Naive thymus-derived CD4-positive, alpha-beta T cell (primary cell): ENCODE measurements at regions not wholly inside any gene's neighbourhood (a gene's known extent, or its start where the extent isn't known, plus 50 kb on each side); places are given as distances from the start of the nearest gene placed in this dataset.

ENCODE experiments used
- ATAC-seq: fragments of 150-1000 bp; cut with Tn5 transposase; 2 replicates; pipeline ENCODE4 v1.10.0; 2021; ENCODE audit warnings: mild to moderate bottlenecking, moderate library complexity
- CTCF ChIA-PET: fragments of 350-600 bp; sonication (Branson Sonifier 250); formaldehyde crosslinking; loops from one replicate; lab custom pipeline; 2021; ENCODE audit warnings: antibody characterized with exemption; lab: Charles Lee
- POLR2A ChIA-PET: fragments of 350-600 bp; sonication (Branson Sonifier 250); formaldehyde crosslinking; loops from one replicate; lab custom pipeline; 2021; ENCODE audit warnings: antibody characterized with exemption, inconsistent platforms; lab: Charles Lee
- DNase-seq, 9 donors: peaks; one replicate each; pipeline versions ENCODE4 v3.0.0 to v3.0.0-alpha.2; 2020 to 2022; ENCODE audit warnings: mixed read lengths in 1 of 9
- H3K27ac ChIP-seq: one replicate; pipeline ENCODE4 v1.7.0; 2013; ENCODE audit warnings: mild to moderate bottlenecking, low read depth, low read length, moderate library complexity
- H3K27me3 ChIP-seq, 2 donors: one replicate each; pipeline ENCODE4 v1.7.0; 2013; ENCODE audit warnings: low read length in 2 of 2, mild to moderate bottlenecking in 2 of 2, moderate library complexity in 2 of 2; ENCODE audit not compliant: control insufficient read depth in 2 of 2, insufficient read depth in 2 of 2
- H3K36me3 ChIP-seq, 3 experiments: 1 replicate in 2 of 3; 2 replicates in 1 of 3; pipeline ENCODE4 v1.7.0; 2013; ENCODE audit warnings: low read length in 3 of 3, mild to moderate bottlenecking in 3 of 3, moderate library complexity in 1 of 3; ENCODE audit not compliant: insufficient read depth in 3 of 3, control insufficient read depth in 2 of 3
- H3K4me1 ChIP-seq, 2 donors: one replicate each; pipeline ENCODE4 v1.7.0; 2013; ENCODE audit warnings: low read length in 2 of 2, mild to moderate bottlenecking in 2 of 2, moderate library complexity in 1 of 2; ENCODE audit not compliant: control insufficient read depth in 2 of 2, insufficient read depth in 2 of 2
- H3K4me3 ChIP-seq: 2 replicates; pipeline ENCODE4 v1.7.0; 2013; ENCODE audit warnings: mild to moderate bottlenecking, low read length
- H3K9me3 ChIP-seq, 3 experiments: 1 replicate in 2 of 3; 2 replicates in 1 of 3; pipeline ENCODE4 v1.7.0; 2013; ENCODE audit warnings: low read length in 3 of 3; ENCODE audit not compliant: control insufficient read depth in 2 of 3
- H3K27ac Mint-ChIP-seq, 9 donors: one replicate each; pipeline ENCODE4 v1.8.0; 2020 to 2022; ENCODE audit warnings: mixed read lengths in 9 of 9, mild to moderate bottlenecking in 8 of 9, moderate library complexity in 5 of 9, inconsistent platforms in 2 of 9
- H3K27me3 Mint-ChIP-seq, 5 donors: one replicate each; pipeline ENCODE4 v1.8.0; 2021 to 2022; ENCODE audit warnings: mixed read lengths in 5 of 5, mild to moderate bottlenecking in 1 of 5
- H3K36me3 Mint-ChIP-seq, 5 donors: one replicate each; pipeline ENCODE4 v1.8.0; 2020 to 2022; ENCODE audit warnings: mixed read lengths in 5 of 5, mild to moderate bottlenecking in 3 of 5, inconsistent platforms in 1 of 5
- H3K4me1 Mint-ChIP-seq, 7 donors: one replicate each; pipeline ENCODE4 v1.8.0; 2020 to 2022; ENCODE audit warnings: mixed read lengths in 7 of 7, mild to moderate bottlenecking in 3 of 7, inconsistent platforms in 1 of 7
- H3K4me3 Mint-ChIP-seq, 10 donors: one replicate each; pipeline ENCODE4 v1.8.0; 2020 to 2022; ENCODE audit warnings: mild to moderate bottlenecking in 10 of 10, mixed read lengths in 10 of 10, moderate library complexity in 6 of 10, inconsistent platforms in 2 of 10
- H3K9me3 Mint-ChIP-seq, 11 donors: one replicate each; pipeline ENCODE4 v1.8.0; 2020 to 2022; ENCODE audit warnings: mixed read lengths in 11 of 11, mild to moderate bottlenecking in 4 of 11, inconsistent platforms in 1 of 11, moderate library complexity in 1 of 11
- intact Hi-C, 2 donors: fragments of 100-400 bp; cut with micrococcal nuclease; formaldehyde crosslinking; loops; one replicate each; pipeline ENCODE4 v1.15.1; 2023

- H3K4me1 ChIP-seq = no peaks in the 10 kb centered on the region
- intact Hi-C loops = no loop called here
- Mint-ChIP-seq H3K27me3 (no peaks in the 10 kb centered on the region), H3K4me1 (no peaks in the 10 kb centered on the region), H3K9me3 (peaks cover 0 to 14% (median 0%) of the 10 kb centered on the region in 11 donors), H3K4me3 (no peak overlapping the region), H3K27ac (no peak overlapping the region), H3K36me3 (no peaks in the 10 kb centered on the region)
- H3K9me3 ChIP-seq = no peaks in the 10 kb centered on the region
- H3K27me3 ChIP-seq = no peaks in the 10 kb centered on the region
- H3K4me3 ChIP-seq = no peak overlapping the region
- ChIA-PET CTCF (no interaction called here), POLR2A (no interaction called here)
- no peaks in the 10 kb centered on the region for H3K36me3 ChIP-seq
- no peak overlapping the region for H3K27ac ChIP-seq
- no peak for DNase-seq
- no peak for ATAC-seq
Observed at GRCh38 chr12:20175704-20176388, 192.5 kb upstream of the PDE3A start.

- H3K9me3 Mint-ChIP-seq = peaks cover 0 to 5% (median 0%) of the 10 kb centered on the region in 11 donors
- H3K4me3 Mint-ChIP-seq = no peak overlapping the region
- POLR2A ChIA-PET = no interaction called here
- no peaks in the 10 kb centered on the region for H3K36me3 Mint-ChIP-seq
- Histone ChIP-seq H3K36me3 (no peaks in the 10 kb centered on the region), H3K4me3 (no peak overlapping the region), H3K4me1 (no peaks in the 10 kb centered on the region), H3K27ac (no peak overlapping the region), H3K9me3 (no peaks in the 10 kb centered on the region), H3K27me3 (no peaks in the 10 kb centered on the region)
- H3K27ac Mint-ChIP-seq = no peak overlapping the region
- H3K27me3 Mint-ChIP-seq = no peaks in the 10 kb centered on the region
- ATAC-seq (no peak), DNase-seq (no peak)
- CTCF ChIA-PET = no interaction called here
- intact Hi-C loops = no loop called here
- H3K4me1 Mint-ChIP-seq = no peaks in the 10 kb centered on the region
Observed at GRCh38 chr12:20181416-20182180, 186.7 kb upstream of the PDE3A start.

DNA sequence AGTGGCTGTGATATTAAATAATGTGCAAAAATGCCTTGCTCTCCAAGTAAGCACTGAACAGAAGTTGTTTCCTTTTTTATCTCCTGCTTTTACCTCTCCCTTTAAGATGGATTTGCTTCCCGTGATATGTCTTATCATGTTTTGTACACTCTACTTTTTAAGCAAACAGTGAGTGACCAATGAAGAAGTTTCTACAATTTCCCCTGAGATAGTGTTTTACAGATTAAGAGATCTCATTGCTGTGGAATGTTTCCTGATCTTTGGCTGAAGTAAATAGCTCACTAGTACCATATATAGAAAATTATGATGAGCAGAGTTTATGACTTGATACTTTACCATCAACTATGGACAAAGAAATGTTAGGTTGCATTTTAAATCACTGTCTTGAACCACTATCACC, 184.8 kb upstream of the PDE3A start:
- Mint-ChIP-seq H3K4me3 (no peak overlapping the region), H3K36me3 (no peaks in the 10 kb centered on the region), H3K27ac (no peak overlapping the region), H3K27me3 (no peaks in the 10 kb centered on the region), H3K4me1 (no peaks in the 10 kb centered on the region), H3K9me3 (peaks cover 0 to 5% (median 0%) of the 10 kb centered on the region in 11 donors)
- Histone ChIP-seq H3K4me1 (no peaks in the 10 kb centered on the region), H3K4me3 (no peak overlapping the region), H3K36me3 (no peaks in the 10 kb centered on the region), H3K9me3 (no peaks in the 10 kb centered on the region), H3K27me3 (no peaks in the 10 kb centered on the region), H3K27ac (no peak overlapping the region)
- ChIA-PET CTCF (no interaction called here), POLR2A (no interaction called here)
- intact Hi-C loops = no loop called here
- ATAC-seq (no peak), DNase-seq (no peak)

DNA sequence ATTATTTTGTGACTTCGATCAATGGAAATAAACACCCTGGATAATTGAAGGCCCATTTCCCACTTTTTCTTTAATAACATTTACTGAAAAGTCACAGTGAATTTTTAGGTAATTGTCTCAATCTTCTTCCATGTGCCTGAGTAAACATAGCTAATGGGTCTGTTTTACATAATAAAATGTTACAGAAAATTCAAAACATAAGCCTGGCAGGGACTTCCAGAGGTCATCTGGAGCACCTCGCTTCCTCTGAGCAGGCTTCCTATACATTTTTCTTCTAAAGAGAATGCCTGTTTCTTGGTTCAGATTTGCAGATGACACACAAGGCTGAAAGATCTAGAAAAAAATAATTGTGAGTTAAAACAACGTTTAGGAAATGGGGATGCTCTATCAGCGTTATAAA, 183.8 kb upstream of the PDE3A start:
- no peak overlapping the region for H3K27ac ChIP-seq
- peaks cover 0 to 5% (median 0%) of the 10 kb centered on the region in 11 donors for H3K9me3 Mint-ChIP-seq
- H3K36me3 ChIP-seq = no peaks in the 10 kb centered on the region
- no peaks in the 10 kb centered on the region for H3K27me3 ChIP-seq
- no peak overlapping the region for H3K4me3 ChIP-seq
- intact Hi-C loops = no loop called here
- ATAC-seq (no peak), DNase-seq (no peak)
- no peaks in the 10 kb centered on the region for H3K4me1 ChIP-seq
- H3K4me3 Mint-ChIP-seq = no peak overlapping the region
- no peaks in the 10 kb centered on the region for H3K36me3 Mint-ChIP-seq
- H3K27me3 Mint-ChIP-seq = no peaks in the 10 kb centered on the region
- POLR2A ChIA-PET = no interaction called here
- H3K27ac Mint-ChIP-seq = no peak overlapping the region
- H3K9me3 ChIP-seq = no peaks in the 10 kb centered on the region
- CTCF ChIA-PET = no interaction called here
- H3K4me1 Mint-ChIP-seq = no peaks in the 10 kb centered on the region

DNA sequence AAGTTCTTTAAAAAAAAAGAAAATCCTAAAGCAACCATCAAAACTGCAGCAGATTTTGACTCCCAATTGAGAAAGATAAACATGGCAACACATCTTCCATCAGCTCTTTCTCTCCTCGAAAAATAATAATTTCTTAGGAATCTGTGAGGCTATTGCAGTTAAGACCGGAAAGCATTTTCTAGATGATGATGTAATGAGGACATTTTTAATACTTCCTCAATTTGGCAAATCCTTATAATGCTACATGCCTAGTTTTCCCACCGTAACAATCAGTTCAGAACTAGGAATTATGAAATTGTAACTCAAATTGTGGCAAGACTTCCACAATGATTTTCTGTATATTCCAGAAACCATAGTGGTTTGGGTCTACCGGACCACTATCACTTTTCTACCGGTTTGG, 180.9 kb upstream of the PDE3A start:
- Histone ChIP-seq H3K27ac (no peak overlapping the region), H3K4me1 (no peaks in the 10 kb centered on the region), H3K36me3 (no peaks in the 10 kb centered on the region), H3K4me3 (no peak overlapping the region), H3K27me3 (no peaks in the 10 kb centered on the region), H3K9me3 (no peaks in the 10 kb centered on the region)
- H3K9me3 Mint-ChIP-seq = peaks cover 0 to 5% (median 0%) of the 10 kb centered on the region in 11 donors
- no peak overlapping the region for H3K27ac Mint-ChIP-seq
- no peaks in the 10 kb centered on the region for H3K27me3 Mint-ChIP-seq
- ATAC-seq (no peak), DNase-seq (no peak)
- H3K4me3 Mint-ChIP-seq = no peak overlapping the region
- POLR2A ChIA-PET = no interaction called here
- no peaks in the 10 kb centered on the region for H3K4me1 Mint-ChIP-seq
- intact Hi-C loops = no loop called here
- CTCF ChIA-PET = no interaction called here
- H3K36me3 Mint-ChIP-seq = no peaks in the 10 kb centered on the region

- H3K36me3 ChIP-seq = no peaks in the 10 kb centered on the region
- no peak overlapping the region for H3K27ac Mint-ChIP-seq
- ATAC-seq (no peak), DNase-seq (no peak)
- H3K27me3 Mint-ChIP-seq = no peaks in the 10 kb centered on the region
- no peaks in the 10 kb centered on the region for H3K9me3 ChIP-seq
- CTCF ChIA-PET = no interaction called here
- H3K4me1 Mint-ChIP-seq = no peaks in the 10 kb centered on the region
- H3K9me3 Mint-ChIP-seq = peaks cover 0 to 5% (median 0%) of the 10 kb centered on the region in 11 donors
- H3K4me1 ChIP-seq = no peaks in the 10 kb centered on the region
- H3K4me3 ChIP-seq = no peak overlapping the region
- intact Hi-C loops = no loop called here
- no peak overlapping the region for H3K27ac ChIP-seq
- H3K4me3 Mint-ChIP-seq = no peak overlapping the region
- no peaks in the 10 kb centered on the region for H3K36me3 Mint-ChIP-seq
- POLR2A ChIA-PET = no interaction called here
- H3K27me3 ChIP-seq = no peaks in the 10 kb centered on the region
Observed at GRCh38 chr12:20188930-20189653, 179.2 kb upstream of the PDE3A start.
